ENCODE measurements at regions not wholly inside any gene's neighbourhood (a gene's known extent, or its start where the extent isn't known, plus 50 kb on each side); places are given as distances from the start of the nearest gene placed in this dataset.
A peak's percentile ranks its signal among the peaks of the same experiment; 100 is the strongest.
"Not testable (repeated sequence)": the region's sequence is repeated elsewhere in the genome, so short reads cannot be mapped to it uniquely, and the experiment has no call there.

- H2AK5ac ChIP-seq (ENCODE audit: low read length, severe bottlenecking); H2BK120ac ChIP-seq (ENCODE audit: low read depth, low read length); H3K4me1 ChIP-seq (ENCODE audit: control insufficient read depth, insufficient read depth, low read depth, low read length); H3K27ac ChIP-seq (ENCODE audit: low read length, poor library complexity, severe bottlenecking); H3K23ac ChIP-seq (ENCODE audit: low read length in 2 of 2); H3K9ac ChIP-seq (ENCODE audit: low read length); H2BK12ac ChIP-seq (ENCODE audit: low read length in 2 of 2); H3K4me3 ChIP-seq (ENCODE audit: insufficient read depth in 1 of 2, low read depth in 1 of 2, low read length in 2 of 2); H4K91ac ChIP-seq (ENCODE audit: low read length); H3K18ac ChIP-seq (ENCODE audit: low read depth in 1 of 2, low read length in 2 of 2); H2BK15ac ChIP-seq (ENCODE audit: low read depth, poor library complexity, severe bottlenecking); H3K14ac ChIP-seq (ENCODE audit: low read length in 2 of 2); H3K79me1 ChIP-seq (replicated peaks; ENCODE audit: low read length, poor library complexity, severe bottlenecking); DNase-seq; H3K4ac ChIP-seq (ENCODE audit: low read depth in 1 of 2, low read length in 2 of 2); H3K36me3 ChIP-seq (ENCODE audit: control insufficient read depth in 1 of 2, insufficient read depth in 2 of 2, low read depth in 1 of 2, low read length in 2 of 2); H2BK5ac ChIP-seq (ENCODE audit: low read depth, low read length, poor library complexity, severe bottlenecking); H3K9me3 ChIP-seq (ENCODE audit: control insufficient read depth, low read length); H3K4me2 ChIP-seq (ENCODE audit: low read length, poor library complexity, severe bottlenecking); H2AFZ ChIP-seq (ENCODE audit: low read depth, low read length); H4K8ac ChIP-seq (ENCODE audit: low read length): not testable (repeated sequence)
- 85% methylated on average over 2 of the region's 5 CpGs for WGBS
- H3K27me3 ChIP-seq (ENCODE audit: control insufficient read depth in 1 of 2, insufficient read depth in 1 of 2, low read length in 2 of 2): peaks cover 0 to 21% of the 10 kb centered on the region in 2 experiments
Measured at GRCh38 chr9:33734247-33734940, 61.0 kb upstream of the PRSS3 start.

DNA sequence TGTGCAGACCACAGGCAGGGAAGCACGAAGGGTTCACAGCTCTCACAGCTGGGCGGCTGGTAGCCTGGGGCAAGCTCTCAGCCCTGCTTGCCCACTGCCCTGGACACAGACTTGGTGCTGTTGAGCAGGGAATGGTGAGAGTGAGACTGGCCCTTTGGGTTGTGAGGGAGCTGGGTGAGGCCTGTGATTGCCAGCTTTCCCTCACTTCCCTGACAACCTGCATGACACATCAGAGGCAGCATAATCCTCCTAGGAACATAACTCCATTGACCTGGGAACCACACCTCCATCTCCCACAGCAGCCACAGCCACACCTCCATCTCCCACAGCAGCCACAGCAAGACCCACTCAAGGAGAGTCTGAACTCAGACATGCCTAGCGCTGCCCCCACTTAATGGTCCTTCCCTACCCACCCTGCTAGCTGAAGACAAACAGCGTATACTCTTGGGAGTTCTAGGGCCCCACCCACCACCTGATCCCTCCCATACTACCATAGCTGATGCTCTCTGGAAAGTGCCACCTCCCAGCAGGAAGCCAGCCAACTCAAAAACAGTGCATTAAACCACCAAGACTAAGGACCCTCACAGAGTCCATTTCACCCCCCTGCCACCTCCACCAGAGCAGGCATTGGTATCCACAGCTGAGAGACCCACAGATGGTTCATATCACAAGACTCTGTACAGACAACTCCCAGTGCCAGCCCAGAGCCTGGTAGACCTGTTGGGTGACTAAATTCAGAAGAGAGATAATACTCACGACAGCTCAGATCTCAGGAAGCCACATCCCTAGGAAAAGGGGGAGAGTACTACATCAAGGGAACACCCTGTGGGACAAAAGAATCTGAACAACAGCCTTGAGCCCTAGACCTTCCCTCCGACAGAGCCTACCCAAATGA is 60.2 kb upstream of the PRSS3 start:
- H3K9ac ChIP-seq (ENCODE audit: low read length); H3K79me1 ChIP-seq (replicated peaks; ENCODE audit: low read length, poor library complexity, severe bottlenecking); H2BK12ac ChIP-seq (ENCODE audit: low read length in 2 of 2); H2AFZ ChIP-seq (ENCODE audit: low read depth, low read length); H3K4me2 ChIP-seq (ENCODE audit: low read length, poor library complexity, severe bottlenecking); H3K18ac ChIP-seq (ENCODE audit: low read depth in 1 of 2, low read length in 2 of 2); H2BK15ac ChIP-seq (ENCODE audit: low read depth, poor library complexity, severe bottlenecking); H3K36me3 ChIP-seq (ENCODE audit: control insufficient read depth in 1 of 2, insufficient read depth in 2 of 2, low read depth in 1 of 2, low read length in 2 of 2); H4K8ac ChIP-seq (ENCODE audit: low read length); H4K91ac ChIP-seq (ENCODE audit: low read length); H3K4me3 ChIP-seq (ENCODE audit: insufficient read depth in 1 of 2, low read depth in 1 of 2, low read length in 2 of 2); H3K4ac ChIP-seq (ENCODE audit: low read depth in 1 of 2, low read length in 2 of 2); H2AK5ac ChIP-seq (ENCODE audit: low read length, severe bottlenecking); H3K4me1 ChIP-seq (ENCODE audit: control insufficient read depth, insufficient read depth, low read depth, low read length); H2BK120ac ChIP-seq (ENCODE audit: low read depth, low read length); H2BK5ac ChIP-seq (ENCODE audit: low read depth, low read length, poor library complexity, severe bottlenecking); DNase-seq; H3K27ac ChIP-seq (ENCODE audit: low read length, poor library complexity, severe bottlenecking); H3K14ac ChIP-seq (ENCODE audit: low read length in 2 of 2); H3K9me3 ChIP-seq (ENCODE audit: control insufficient read depth, low read length); H3K23ac ChIP-seq (ENCODE audit: low read length in 2 of 2): not testable (repeated sequence)
- WGBS: 86% methylated on average over 6 of the region's 6 CpGs
- peaks cover 0 to 16% of the 10 kb centered on the region in 2 experiments for H3K27me3 ChIP-seq (ENCODE audit: control insufficient read depth in 1 of 2, insufficient read depth in 1 of 2, low read length in 2 of 2)

GRCh38 chr9:33737811-33738606 is 57.4 kb upstream of the PRSS3 start:
- Histone ChIP-seq H2BK12ac (ENCODE audit: low read length in 2 of 2) (no peak overlapping the region), H3K4me3 (ENCODE audit: insufficient read depth in 1 of 2, low read depth in 1 of 2, low read length in 2 of 2) (no peak overlapping the region), H3K9ac (ENCODE audit: low read length) (peak overlapping the region; percentile 21), H3K23ac (ENCODE audit: low read length in 2 of 2) (no peak overlapping the region), H2AFZ (ENCODE audit: low read depth, low read length) (peak overlapping the region; percentile 95), H3K27me3 (ENCODE audit: control insufficient read depth in 1 of 2, insufficient read depth in 1 of 2, low read length in 2 of 2) (no peaks in the 10 kb centered on the region), H4K8ac (ENCODE audit: low read length) (no peak overlapping the region), H3K9me3 (ENCODE audit: control insufficient read depth, low read length) (no peaks in the 10 kb centered on the region), H3K36me3 (ENCODE audit: control insufficient read depth in 1 of 2, insufficient read depth in 2 of 2, low read depth in 1 of 2, low read length in 2 of 2) (no peaks in the 10 kb centered on the region), H2AK5ac (ENCODE audit: low read length, severe bottlenecking) (no peak overlapping the region), H2BK5ac (ENCODE audit: low read depth, low read length, poor library complexity, severe bottlenecking) (no peak overlapping the region), H3K18ac (ENCODE audit: low read depth in 1 of 2, low read length in 2 of 2) (no peak overlapping the region), H3K27ac (ENCODE audit: low read length, poor library complexity, severe bottlenecking) (no peak overlapping the region), H2BK120ac (ENCODE audit: low read depth, low read length) (no peak overlapping the region), H3K4ac (ENCODE audit: low read depth in 1 of 2, low read length in 2 of 2) (no peak overlapping the region), H3K14ac (ENCODE audit: low read length in 2 of 2) (peak overlapping the region in 1 of 2 experiments; percentile 65), H3K4me1 (ENCODE audit: control insufficient read depth, insufficient read depth, low read depth, low read length) (peaks cover 3% of the 10 kb centered on the region), H3K4me2 (ENCODE audit: low read length, poor library complexity, severe bottlenecking) (no peak overlapping the region), H4K91ac (ENCODE audit: low read length) (no peak overlapping the region), H3K79me1 (replicated peaks; ENCODE audit: low read length, poor library complexity, severe bottlenecking) (no peaks in the 10 kb centered on the region), H2BK15ac (ENCODE audit: low read depth, poor library complexity, severe bottlenecking) (no peak overlapping the region)
- peak; percentile 63 for DNase-seq
- 16% methylated on average over 5 of the region's 5 CpGs for WGBS

- Histone ChIP-seq H3K18ac (ENCODE audit: low read depth in 1 of 2, low read length in 2 of 2) (no peak overlapping the region), H3K23ac (ENCODE audit: low read length in 2 of 2) (no peak overlapping the region), H2AFZ (ENCODE audit: low read depth, low read length) (no peak overlapping the region), H4K8ac (ENCODE audit: low read length) (no peak overlapping the region), H3K4ac (ENCODE audit: low read depth in 1 of 2, low read length in 2 of 2) (no peak overlapping the region), H2BK12ac (ENCODE audit: low read length in 2 of 2) (no peak overlapping the region), H3K27me3 (ENCODE audit: control insufficient read depth in 1 of 2, insufficient read depth in 1 of 2, low read length in 2 of 2) (no peaks in the 10 kb centered on the region), H3K79me1 (replicated peaks; ENCODE audit: low read length, poor library complexity, severe bottlenecking) (no peaks in the 10 kb centered on the region), H2BK120ac (ENCODE audit: low read depth, low read length) (no peak overlapping the region), H4K91ac (ENCODE audit: low read length) (no peak overlapping the region), H3K9ac (ENCODE audit: low read length) (no peak overlapping the region), H3K4me2 (ENCODE audit: low read length, poor library complexity, severe bottlenecking) (no peak overlapping the region), H3K36me3 (ENCODE audit: control insufficient read depth in 1 of 2, insufficient read depth in 2 of 2, low read depth in 1 of 2, low read length in 2 of 2) (no peaks in the 10 kb centered on the region), H3K9me3 (ENCODE audit: control insufficient read depth, low read length) (no peaks in the 10 kb centered on the region), H2AK5ac (ENCODE audit: low read length, severe bottlenecking) (no peak overlapping the region), H2BK5ac (ENCODE audit: low read depth, low read length, poor library complexity, severe bottlenecking) (no peak overlapping the region), H3K4me1 (ENCODE audit: control insufficient read depth, insufficient read depth, low read depth, low read length) (peaks cover 3% of the 10 kb centered on the region), H2BK15ac (ENCODE audit: low read depth, poor library complexity, severe bottlenecking) (no peak overlapping the region), H3K27ac (ENCODE audit: low read length, poor library complexity, severe bottlenecking) (no peak overlapping the region), H3K14ac (ENCODE audit: low read length in 2 of 2) (no peak overlapping the region), H3K4me3 (ENCODE audit: insufficient read depth in 1 of 2, low read depth in 1 of 2, low read length in 2 of 2) (no peak overlapping the region)
- no peak for DNase-seq
Measured at GRCh38 chr9:33739398-33739797, 56.0 kb upstream of the PRSS3 start.
